ENCODE measurements at regions not wholly inside any gene's neighbourhood (a gene's known extent, or its start where the extent isn't known, plus 50 kb on each side); places are given as distances from the start of the nearest gene placed in this dataset.

- Histone ChIP-seq H3K9me1 (ENCODE audit: control insufficient read depth, insufficient read depth, low read length) (no peaks in the 10 kb centered on the region), H3K9ac (ENCODE audit: insufficient read depth in 1 of 2, low read depth in 2 of 2, low read length in 2 of 2) (no peak overlapping the region), H3K27me3 (ENCODE audit: control insufficient read depth in 2 of 2, insufficient read depth in 2 of 2, low read length in 2 of 2) (no peaks in the 10 kb centered on the region), H3K4me1 (replicated peaks in 1 of 2; ENCODE audit: control insufficient read depth in 2 of 2, insufficient read depth in 2 of 2, low read length in 2 of 2) (no peaks in the 10 kb centered on the region), H3K27ac (ENCODE audit: extremely low read depth, low read depth, low read length) (no peak overlapping the region), H3K4me3 (no peak overlapping the region), H3K4me2 (ENCODE audit: insufficient read depth, low read length) (no peak overlapping the region), H3K36me3 (ENCODE audit: control insufficient read depth, insufficient read depth, low read length) (no peaks in the 10 kb centered on the region), H2AFZ (ENCODE audit: low read depth, low read length) (no peak overlapping the region), H3K79me2 (ENCODE audit: control insufficient read depth, insufficient read depth, low read length) (no peaks in the 10 kb centered on the region), H3K9me3 (replicated peaks; ENCODE audit: control insufficient read depth, insufficient read depth, low read depth, low read length) (no peaks in the 10 kb centered on the region), H4K20me1 (replicated peaks; ENCODE audit: control insufficient read depth, insufficient read depth, low read length) (no peaks in the 10 kb centered on the region)
- intact Hi-C loops (cut with micrococcal nuclease) = no loop called here
- in situ Hi-C loops (cut with MboI) = no loop called here
- TF ChIP-seq EP400 (IDR thresholded peaks at IDR 0.05) (no peak), TBP (optimal IDR thresholded peaks at IDR 0.05; ENCODE audit: low read depth, low read length) (no peak), PML (IDR thresholded peaks at IDR 0.05; ENCODE audit: low read length) (no peak), ZNF316 (IDR thresholded peaks at IDR 0.05) (no peak), POLR2A (conservative IDR thresholded peaks at IDR 0.05) (no peak), ZBTB11 (CRISPR knock-in tag; IDR thresholded peaks at IDR 0.05) (no peak), PURB (CRISPR knock-in tag; IDR thresholded peaks at IDR 0.05; ENCODE audit: low read depth) (no peak), CBFA2T3 (IDR thresholded peaks at IDR 0.05) (no peak), SPI1 (IDR thresholded peaks at IDR 0.05; ENCODE audit: borderline replicate concordance, low read depth, low read length) (no peak), XRCC3 (IDR thresholded peaks at IDR 0.05) (no peak), NR0B1 (IDR thresholded peaks at IDR 0.05; ENCODE audit: partially characterized antibody) (no peak), FOXP1 (CRISPR knock-in tag; IDR thresholded peaks at IDR 0.05) (no peak), NFE2L1 (tag; IDR thresholded peaks at IDR 0.05; ENCODE audit: borderline replicate concordance, low read depth) (no peak), SIN3A (IDR thresholded peaks at IDR 0.05; ENCODE audit: borderline replicate concordance in 2 of 2, control insufficient read depth in 1 of 2, low read depth in 2 of 2, low read length in 2 of 2) (no peak)
- BruUV-seq (replicated peaks) = no TSS peak
- WGBS (ENCODE audit: insufficient coverage, low coverage, missing lambda C conversion rate) = 0% methylated on average over 1 of the region's 1 CpG
- ATAC-seq = no peak
- DNase-seq (ENCODE audit: extremely low read depth in 1 of 4, low spot score in 3 of 4) = no peak
- FAIRE-seq = no peak
- ChIA-PET POLR2A (no interaction called here), CTCF (ENCODE audit: low intra/inter-chr PET ratio) (no interaction called here)
These were observed 51.4 kb upstream of the HHIP start for GRCh38 chr4:144594471-144594986.
